Gastroesophageal sphincter (tissue), 4 donors: ENCODE measurements at regions not wholly inside any gene's neighbourhood (a gene's known extent, or its start where the extent isn't known, plus 50 kb on each side); places are given as distances from the start of the nearest gene placed in this dataset.

Source experiments
- ATAC-seq: fragments of 150-250 bp; one replicate; pipeline ENCODE4 v1.9.1; 2016; ENCODE audit warnings: mild to moderate bottlenecking, moderate library complexity
- H3K27ac ChIP-seq, 4 donors: fragments of 200-600 bp; sonication (generic) in 3 of 4; 1 replicate in 3 of 4; 2 replicates in 1 of 4; pipeline ENCODE4 v1.5.1; 2016 to 2019
- H3K27me3 ChIP-seq: fragments of 200-600 bp; sonication (generic); one replicate; pipeline ENCODE4 v1.5.1; 2019
- H3K36me3 ChIP-seq, 2 donors: fragments of 200-600 bp; sonication (generic); one replicate each; pipeline ENCODE4 v1.5.1; 2019; ENCODE audit warnings: control low read depth in 1 of 2
- H3K4me1 ChIP-seq, 3 donors: fragments of 200-600 bp; sonication (generic); 1 replicate in 2 of 3; 2 replicates in 1 of 3; pipeline ENCODE4 v1.5.1; 2016 to 2019; ENCODE audit warnings: control low read depth in 2 of 3
- H3K4me3 ChIP-seq, 2 donors: fragments of 200-600 bp; sonication (generic); one replicate each; pipeline ENCODE4 v1.5.1; 2019; ENCODE audit warnings: mild to moderate bottlenecking in 1 of 2, moderate library complexity in 1 of 2
- H3K9me3 ChIP-seq, 3 donors: fragments of 200-600 bp; sonication (generic); one replicate each; pipeline ENCODE4 v1.5.1; 2017 to 2019; ENCODE audit warnings: control low read depth in 2 of 3
- CTCF ChIP-seq, 4 experiments: fragments of 200-600 bp in 2 of 4; fragments of 450-650 bp in 2 of 4; sonication (generic) in 1 of 4; IDR thresholded peaks; one replicate each; pipeline ENCODE4 v1.5.1; 2017 to 2019; ENCODE audit warnings: antibody characterized with exemption in 4 of 4, mild to moderate bottlenecking in 2 of 4, moderate library complexity in 2 of 4
- EP300 ChIP-seq: sonication (generic); formaldehyde crosslinking; IDR thresholded peaks from one replicate; pipeline ENCODE4 v1.6.1; 2017; ENCODE audit warnings: antibody characterized with exemption, mild to moderate bottlenecking
- POLR2A ChIP-seq, 2 donors: fragments of 450-650 bp; IDR thresholded peaks; one replicate each; pipeline ENCODE4 v1.6.1; 2017; ENCODE audit warnings: antibody characterized with exemption in 2 of 2, mild to moderate bottlenecking in 2 of 2, moderate library complexity in 1 of 2
- POLR2AphosphoS5 ChIP-seq: sonication (generic); formaldehyde crosslinking; IDR thresholded peaks from one replicate; pipeline ENCODE4 v1.6.1; 2017; ENCODE audit warnings: antibody characterized with exemption
- WGBS, 2 donors: methylation state at CpG; one replicate each; pipeline ENCODE4 v1.1.5; 2018; ENCODE audit warnings: low coverage in 1 of 2; 5-methylcytosine and 5-hydroxymethylcytosine counted together

GRCh38 chr14:85319998-85320630, 209.8 kb upstream of the FLRT2 start:
- Histone ChIP-seq H3K27me3 (no peaks in the 10 kb centered on the region), H3K27ac (no peak overlapping the region), H3K9me3 (no peaks in the 10 kb centered on the region), H3K4me1 (no peaks in the 10 kb centered on the region), H3K4me3 (no peak overlapping the region), H3K36me3 (no peaks in the 10 kb centered on the region)
- 44 to 68% methylated on average over 5 to 6 of the region's 6 CpGs for WGBS, 2 donors
- TF ChIP-seq POLR2AphosphoS5 = no peak
- no peak for ATAC-seq

- WGBS, 2 donors = 81 to 94% methylated on average over 3 of the region's 3 CpGs
- Histone ChIP-seq H3K4me1 (no peaks in the 10 kb centered on the region), H3K36me3 (no peaks in the 10 kb centered on the region), H3K4me3 (no peak overlapping the region), H3K27me3 (no peaks in the 10 kb centered on the region), H3K27ac (no peak overlapping the region), H3K9me3 (no peaks in the 10 kb centered on the region)
- no peak for ATAC-seq
- TF ChIP-seq CTCF (IDR thresholded peaks at IDR 0.05) (no peak), POLR2A (IDR thresholded peaks at IDR 0.05) (no peak), POLR2AphosphoS5 (no peak), EP300 (no peak)
These were observed 204.6 kb upstream of the FLRT2 start for GRCh38 chr14:85325134-85326017.

DNA sequence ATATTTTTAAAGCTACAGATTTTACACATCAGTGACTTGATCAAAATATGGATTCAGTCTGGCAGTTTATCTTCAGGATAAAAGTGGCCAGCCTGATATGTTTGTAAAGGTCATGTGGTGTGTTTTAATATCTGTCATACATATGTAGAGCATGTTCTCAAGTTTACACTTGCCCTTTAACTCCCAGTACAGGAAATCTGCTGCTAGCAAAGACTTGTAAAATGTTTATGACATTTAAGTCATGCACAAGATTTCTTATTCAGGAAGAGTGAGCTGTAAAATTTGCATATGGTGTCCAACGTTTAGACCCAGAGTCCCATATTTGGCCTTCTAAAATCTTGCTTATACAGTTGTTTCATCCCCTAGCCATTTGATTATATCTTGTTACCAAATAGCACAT, 197.5 kb upstream of the FLRT2 start:
- TF ChIP-seq CTCF (IDR thresholded peaks at IDR 0.05) (no peak), POLR2A (IDR thresholded peaks at IDR 0.05) (no peak), EP300 (no peak), POLR2AphosphoS5 (no peak)
- H3K4me1 ChIP-seq = no peaks in the 10 kb centered on the region
- WGBS, 2 donors = 20 to 33% methylated on average over 1 of the region's 1 CpG
- no peak for ATAC-seq
- no peaks in the 10 kb centered on the region for H3K36me3 ChIP-seq
- H3K4me3 ChIP-seq = no peak overlapping the region
- no peaks in the 10 kb centered on the region for H3K27me3 ChIP-seq
- no peaks in the 10 kb centered on the region for H3K9me3 ChIP-seq
- H3K27ac ChIP-seq = no peak overlapping the region

- H3K27me3 ChIP-seq = no peaks in the 10 kb centered on the region
- no peak overlapping the region for H3K27ac ChIP-seq
- no peaks in the 10 kb centered on the region for H3K4me1 ChIP-seq
- no peak overlapping the region for H3K4me3 ChIP-seq
- H3K9me3 ChIP-seq = no peaks in the 10 kb centered on the region
- TF ChIP-seq POLR2A (IDR thresholded peaks at IDR 0.05) = no peak
- TF ChIP-seq EP300 = no peak
- TF ChIP-seq POLR2AphosphoS5 = no peak
- TF ChIP-seq CTCF (IDR thresholded peaks at IDR 0.05) = no peak
- WGBS, 2 donors = 82 to 83% methylated on average over 2 to 3 of the region's 3 CpGs
- H3K36me3 ChIP-seq = no peaks in the 10 kb centered on the region
- no peak for ATAC-seq
These were observed 196.6 kb upstream of the FLRT2 start for GRCh38 chr14:85333313-85333712.

DNA sequence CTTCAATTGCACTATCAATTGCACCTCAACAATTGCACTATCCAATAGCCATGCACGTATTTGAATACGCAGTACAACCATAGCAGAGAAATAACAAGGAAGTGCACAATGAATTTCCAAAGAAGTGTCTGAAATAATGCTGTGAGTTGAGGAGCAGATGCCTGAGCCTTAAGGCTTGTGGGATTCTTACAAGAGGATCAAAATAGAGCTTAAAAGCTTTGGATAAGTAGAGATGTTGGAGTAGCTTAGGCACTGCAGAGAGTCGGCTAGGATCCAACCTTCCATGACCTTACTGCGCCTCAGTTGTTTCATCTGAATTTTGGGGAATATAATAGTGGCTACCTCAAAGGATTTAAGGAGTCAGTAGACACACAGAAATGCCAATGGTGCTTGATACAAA, 196.1 kb upstream of the FLRT2 start:
- no peak for TF ChIP-seq CTCF (IDR thresholded peaks at IDR 0.05)
- TF ChIP-seq POLR2AphosphoS5 = no peak
- no peak for TF ChIP-seq POLR2A (IDR thresholded peaks at IDR 0.05)
- no peaks in the 10 kb centered on the region for H3K9me3 ChIP-seq
- H3K4me1 ChIP-seq = no peaks in the 10 kb centered on the region
- H3K27me3 ChIP-seq = no peaks in the 10 kb centered on the region
- H3K36me3 ChIP-seq = no peaks in the 10 kb centered on the region
- no peak overlapping the region for H3K4me3 ChIP-seq
- ATAC-seq = no peak
- 88 to 91% methylated on average over 4 of the region's 4 CpGs for WGBS, 2 donors
- no peak overlapping the region for H3K27ac ChIP-seq
